ENCODE measurements at regions not wholly inside any gene's neighbourhood (a gene's known extent, or its start where the extent isn't known, plus 50 kb on each side); places are given as distances from the start of the nearest gene placed in this dataset.

- no peak for TF ChIP-seq CTCF (IDR thresholded peaks at IDR 0.05)
- TF ChIP-seq EP300 (IDR thresholded peaks at IDR 0.05): no peak
- no peak for TF ChIP-seq POLR2A (IDR thresholded peaks at IDR 0.05)
- no peaks in the 10 kb centered on the region for H3K36me3 ChIP-seq
- 94 to 95% (median 94%) methylated on average over 6 of the region's 6 CpGs for WGBS, 3 donors
- H3K27ac ChIP-seq: no peak overlapping the region
- H3K27me3 ChIP-seq: no peaks in the 10 kb centered on the region
- no peaks in the 10 kb centered on the region for H3K4me1 ChIP-seq (ENCODE audit: insufficient read depth)
- intact Hi-C loops (cut with DNase I): no loop called here
- no peak overlapping the region for H3K4me3 ChIP-seq
- H3K9me3 ChIP-seq: no peaks in the 10 kb centered on the region
- no peak for DNase-seq
Observed at GRCh38 chr2:21607572-21607971, 483.8 kb downstream of the TDRD15 start.

GRCh38 chr2:21610304-21610703, 486.5 kb downstream of the TDRD15 start:
- Histone ChIP-seq H3K27me3 (no peaks in the 10 kb centered on the region), H3K36me3 (no peaks in the 10 kb centered on the region), H3K4me1 (ENCODE audit: insufficient read depth) (no peaks in the 10 kb centered on the region), H3K9me3 (no peaks in the 10 kb centered on the region), H3K4me3 (no peak overlapping the region), H3K27ac (no peak overlapping the region)
- intact Hi-C loops (cut with DNase I): no loop called here
- no peak for DNase-seq
- no peak for TF ChIP-seq CTCF (IDR thresholded peaks at IDR 0.05)
- TF ChIP-seq POLR2A (IDR thresholded peaks at IDR 0.05): no peak
- TF ChIP-seq EP300 (IDR thresholded peaks at IDR 0.05): no peak
- WGBS, 3 donors: 81 to 84% (median 83%) methylated on average over 3 of the region's 3 CpGs

- DNase-seq: no peak
- Histone ChIP-seq H3K27me3 (no peaks in the 10 kb centered on the region), H3K9me3 (no peaks in the 10 kb centered on the region), H3K27ac (no peak overlapping the region), H3K4me1 (ENCODE audit: insufficient read depth) (peaks cover 2% of the 10 kb centered on the region), H3K36me3 (no peaks in the 10 kb centered on the region), H3K4me3 (no peak overlapping the region)
- intact Hi-C loops (cut with DNase I): no loop called here
- whole genome bisulfite sequencing, 3 donors: 58 to 65% (median 61%) methylated on average over 5 of the region's 5 CpGs
- TF ChIP-seq CTCF (IDR thresholded peaks at IDR 0.05) (no peak), POLR2A (IDR thresholded peaks at IDR 0.05) (no peak), EP300 (IDR thresholded peaks at IDR 0.05) (no peak)
Observed at GRCh38 chr2:21617885-21618434, 494.2 kb downstream of the TDRD15 start.

GRCh38 chr2:21620771-21621170, 497.0 kb downstream of the TDRD15 start:
- DNase-seq: no peak
- Histone ChIP-seq H3K36me3 (no peaks in the 10 kb centered on the region), H3K27me3 (no peaks in the 10 kb centered on the region), H3K4me1 (ENCODE audit: insufficient read depth) (peaks cover 3% of the 10 kb centered on the region), H3K9me3 (no peaks in the 10 kb centered on the region), H3K4me3 (no peak overlapping the region), H3K27ac (no peak overlapping the region)
- TF ChIP-seq EP300 (IDR thresholded peaks at IDR 0.05) (no peak), CTCF (IDR thresholded peaks at IDR 0.05) (no peak)
- intact Hi-C loops (cut with DNase I): no loop called here
- WGBS, 3 donors: 78 to 83% (median 81%) methylated on average over 5 of the region's 5 CpGs

Data from ovary (tissue), 7 donors.